Right lobe of liver (tissue), 4 donors: ENCODE measurements at regions not wholly inside any gene's neighbourhood (a gene's known extent, or its start where the extent isn't known, plus 50 kb on each side); places are given as distances from the start of the nearest gene placed in this dataset.

Experiments used
- POLR2A ChIP-seq: fragments of 450-650 bp; IDR thresholded peaks from one replicate; pipeline ENCODE4 v1.6.1; 2017; ENCODE audit warnings: antibody characterized with exemption, mild to moderate bottlenecking
- TF ChIP-seq, protein P1 (sequence below), 4 donors: fragments of 200-600 bp in 3 of 4; fragments of 450-650 bp in 1 of 4; IDR thresholded peaks; one replicate each; pipeline versions ENCODE4 v1.5.1 to v1.8.0; 2016 to 2022; ENCODE audit warnings: antibody characterized with exemption in 4 of 4, mild to moderate bottlenecking in 2 of 4
- donor health status: DM: no; HTN: no; CAD: no.
- donor health status: DM: no; HTN: no; CAD: no.
- donor health status: DM: no; HTN: yes; CAD: no.

DNA sequence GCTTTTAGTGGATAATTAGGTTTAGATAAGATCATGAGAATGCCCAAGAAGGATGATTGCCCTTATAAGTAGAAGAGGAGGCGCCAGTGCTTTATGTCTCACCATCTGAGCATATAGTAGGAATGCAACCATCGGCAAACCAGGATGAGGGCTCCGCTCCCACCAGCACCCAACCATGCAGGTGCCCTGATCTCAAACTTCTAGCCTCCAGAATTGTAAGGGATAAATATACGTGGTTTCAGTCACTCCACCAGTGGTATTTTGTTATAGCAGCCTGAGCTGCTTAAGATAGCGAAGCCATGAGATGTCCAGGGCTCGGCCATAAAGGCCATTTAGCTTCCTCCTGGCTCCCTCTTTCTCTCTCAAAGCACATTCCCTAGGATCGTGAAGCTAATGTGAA, 413.9 kb downstream of the MZT1 start:
- TF ChIP-seq, protein P1, sequence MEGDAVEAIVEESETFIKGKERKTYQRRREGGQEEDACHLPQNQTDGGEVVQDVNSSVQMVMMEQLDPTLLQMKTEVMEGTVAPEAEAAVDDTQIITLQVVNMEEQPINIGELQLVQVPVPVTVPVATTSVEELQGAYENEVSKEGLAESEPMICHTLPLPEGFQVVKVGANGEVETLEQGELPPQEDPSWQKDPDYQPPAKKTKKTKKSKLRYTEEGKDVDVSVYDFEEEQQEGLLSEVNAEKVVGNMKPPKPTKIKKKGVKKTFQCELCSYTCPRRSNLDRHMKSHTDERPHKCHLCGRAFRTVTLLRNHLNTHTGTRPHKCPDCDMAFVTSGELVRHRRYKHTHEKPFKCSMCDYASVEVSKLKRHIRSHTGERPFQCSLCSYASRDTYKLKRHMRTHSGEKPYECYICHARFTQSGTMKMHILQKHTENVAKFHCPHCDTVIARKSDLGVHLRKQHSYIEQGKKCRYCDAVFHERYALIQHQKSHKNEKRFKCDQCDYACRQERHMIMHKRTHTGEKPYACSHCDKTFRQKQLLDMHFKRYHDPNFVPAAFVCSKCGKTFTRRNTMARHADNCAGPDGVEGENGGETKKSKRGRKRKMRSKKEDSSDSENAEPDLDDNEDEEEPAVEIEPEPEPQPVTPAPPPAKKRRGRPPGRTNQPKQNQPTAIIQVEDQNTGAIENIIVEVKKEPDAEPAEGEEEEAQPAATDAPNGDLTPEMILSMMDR (IDR thresholded peaks at IDR 0.05), result no peak
- no peak for TF ChIP-seq POLR2A
